ENCODE measurements at regions not wholly inside any gene's neighbourhood (a gene's known extent, or its start where the extent isn't known, plus 50 kb on each side); places are given as distances from the start of the nearest gene placed in this dataset.

- TF ChIP-seq CTCF (IDR thresholded peaks at IDR 0.05; ENCODE audit: insufficient read depth, low read length) (no peak), POLR2AphosphoS5 (IDR thresholded peaks at IDR 0.05; ENCODE audit: low read depth) (no peak), GABPA (IDR thresholded peaks at IDR 0.05; ENCODE audit: low read depth) (no peak), SPI1 (IDR thresholded peaks at IDR 0.05; ENCODE audit: borderline replicate concordance, low read depth) (no peak)
Observed at GRCh38 chr2:38454081-38454480, 77.0 kb upstream of the ATL2 start.
